GM12892 (cell line): ENCODE measurements at regions not wholly inside any gene's neighbourhood (a gene's known extent, or its start where the extent isn't known, plus 50 kb on each side); places are given as distances from the start of the nearest gene placed in this dataset.

Experiments
- DNase-seq: peaks from one replicate; pipeline ENCODE4 v3.0.0; 2011; ENCODE audit not compliant: insufficient read length
- FAIRE-seq: peaks from 2 replicates; lab custom pipeline; 2011; peaks lifted over from hg19 to GRCh38; lab: Jason Lieb, UNC
- POLR2A ChIP-seq: IDR thresholded peaks from 2 replicates; pipeline ENCODE4 v1.6.1; 2011; ENCODE audit warnings: low read depth, low read length, control low read depth
- POLR2AphosphoS5 ChIP-seq: IDR thresholded peaks from 2 replicates; pipeline ENCODE4 v1.6.1; 2011; ENCODE audit warnings: low read depth, low read length, control low read depth
- TAF1 ChIP-seq: IDR thresholded peaks from 2 replicates; pipeline ENCODE4 v1.6.1; 2011; ENCODE audit warnings: low read depth, mild to moderate bottlenecking, control low read depth, low read length, borderline replicate concordance

- no peak for TF ChIP-seq POLR2A
- FAIRE-seq: no peak
- no peak for DNase-seq
Observed at GRCh38 chr5:28575368-28575767, 1537.0 kb upstream of the CDH9 start.

GRCh38 chr5:28574606-28575005, 1536.2 kb upstream of the CDH9 start:
- no peak for FAIRE-seq
- TF ChIP-seq TAF1: no peak
- TF ChIP-seq POLR2AphosphoS5: no peak
- no peak for TF ChIP-seq POLR2A

GRCh38 chr5:28567048-28567447, 1528.7 kb upstream of the CDH9 start:
- FAIRE-seq (no peak), DNase-seq (no peak)
- TF ChIP-seq POLR2AphosphoS5: no peak
- no peak for TF ChIP-seq POLR2A
- no peak for TF ChIP-seq TAF1

More at GRCh38 chr5:28574606-28575005, 1536.2 kb upstream of the CDH9 start:
- DNase-seq: no peak

- TF ChIP-seq TAF1 (no peak), POLR2AphosphoS5 (no peak)
- DNase-seq: no peak
- no peak for FAIRE-seq
Observed at GRCh38 chr5:28561522-28561921, 1523.1 kb upstream of the CDH9 start.

- no peak for DNase-seq
- FAIRE-seq: no peak
- TF ChIP-seq POLR2AphosphoS5 (no peak), POLR2A (no peak), TAF1 (no peak)
Observed at GRCh38 chr5:28558196-28558595, 1519.8 kb upstream of the CDH9 start.

- DNase-seq: no peak
- FAIRE-seq: no peak
- TF ChIP-seq POLR2AphosphoS5: no peak
- TF ChIP-seq POLR2A: no peak
- TF ChIP-seq TAF1: no peak
Observed at GRCh38 chr5:28557114-28557513, 1518.7 kb upstream of the CDH9 start.

GRCh38 chr5:28549588-28549987, 1511.2 kb upstream of the CDH9 start:
- no peak for DNase-seq
- TF ChIP-seq POLR2AphosphoS5: no peak
- no peak for TF ChIP-seq POLR2A
- TF ChIP-seq TAF1: no peak
- FAIRE-seq: no peak

- no peak for FAIRE-seq
- no peak for DNase-seq
- no peak for TF ChIP-seq POLR2A
- TF ChIP-seq POLR2AphosphoS5: no peak
- TF ChIP-seq TAF1: no peak
Observed at GRCh38 chr5:28548856-28549255, 1510.5 kb upstream of the CDH9 start.

GRCh38 chr5:28544501-28544900, 1506.1 kb upstream of the CDH9 start:
- DNase-seq (no peak), FAIRE-seq (no peak)
- no peak for TF ChIP-seq POLR2A
- TF ChIP-seq POLR2AphosphoS5: no peak
- TF ChIP-seq TAF1: no peak

- DNase-seq: no peak
- no peak for FAIRE-seq
- TF ChIP-seq POLR2AphosphoS5: no peak
- TF ChIP-seq POLR2A: no peak
- no peak for TF ChIP-seq TAF1
Observed at GRCh38 chr5:28543473-28544098, 1505.2 kb upstream of the CDH9 start.

- FAIRE-seq (no peak), DNase-seq (no peak)
- no peak for TF ChIP-seq POLR2AphosphoS5
- no peak for TF ChIP-seq TAF1
- no peak for TF ChIP-seq POLR2A
Observed at GRCh38 chr5:28542987-28543386, 1504.6 kb upstream of the CDH9 start.

- DNase-seq (no peak), FAIRE-seq (no peak)
- TF ChIP-seq TAF1 (no peak), POLR2AphosphoS5 (no peak), POLR2A (no peak)
Observed at GRCh38 chr5:28523888-28524635, 1485.7 kb upstream of the CDH9 start.

GRCh38 chr5:28523416-28523815, 1485.0 kb upstream of the CDH9 start:
- no peak for TF ChIP-seq POLR2AphosphoS5
- FAIRE-seq (no peak), DNase-seq (no peak)
